ENCODE measurements at regions not wholly inside any gene's neighbourhood (a gene's known extent, or its start where the extent isn't known, plus 50 kb on each side); places are given as distances from the start of the nearest gene placed in this dataset.
"Not testable (repeated sequence)": the region's sequence is repeated elsewhere in the genome, so short reads cannot be mapped to it uniquely, and the experiment has no call there.

DNA sequence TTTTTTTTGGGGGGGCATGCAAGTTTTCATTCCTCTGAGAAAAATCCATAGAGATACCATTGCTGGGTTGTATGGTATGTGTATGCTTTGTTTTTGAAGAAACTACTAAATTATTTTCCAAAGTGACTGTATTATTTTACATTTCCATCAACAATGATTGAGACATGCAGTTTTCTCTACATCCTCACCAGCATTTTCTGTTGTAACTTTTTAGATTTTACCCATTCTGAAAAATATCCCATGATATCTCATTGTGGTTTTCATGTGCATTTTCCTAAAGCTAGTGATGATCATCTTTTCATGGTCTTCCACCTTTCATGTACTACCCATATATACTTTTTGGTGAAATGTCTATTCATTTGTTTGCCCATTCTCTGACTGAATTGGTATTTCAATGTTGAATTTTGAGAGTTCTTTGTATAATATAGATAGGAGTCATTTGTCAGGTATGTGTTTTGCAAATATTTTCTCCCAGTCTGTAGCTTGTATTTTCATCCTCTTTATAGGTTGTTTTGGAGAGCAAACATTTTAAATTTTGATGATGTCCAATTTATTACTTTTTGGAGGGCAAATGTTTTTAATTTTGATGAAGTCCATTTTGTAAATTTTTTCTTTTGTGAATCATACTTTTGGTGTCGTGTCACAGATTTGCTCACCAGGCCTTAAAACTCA lies 827.5 kb upstream of the CITED2 start:
- DNase-seq = no peak

DNA sequence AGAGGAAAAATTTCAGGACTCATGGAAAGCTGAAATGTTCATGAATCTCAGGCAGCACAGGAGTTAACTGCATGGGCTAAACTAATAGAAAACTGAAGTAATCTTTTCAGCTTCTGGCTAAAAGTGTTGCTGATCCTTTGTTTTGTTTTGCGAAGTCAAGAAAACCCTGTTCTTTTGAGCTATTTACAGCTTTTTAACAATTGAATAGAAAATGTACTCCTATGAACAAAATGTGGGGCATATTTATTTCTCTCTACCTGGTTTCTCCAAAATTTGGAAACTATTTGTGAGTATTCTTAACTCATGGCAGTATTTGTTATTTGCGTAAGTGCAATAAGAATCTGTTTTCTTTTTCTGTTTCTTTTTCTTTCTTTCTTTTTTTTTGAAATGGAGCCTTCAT lies 818.8 kb upstream of the CITED2 start:
- DNase-seq = no peak

DNA sequence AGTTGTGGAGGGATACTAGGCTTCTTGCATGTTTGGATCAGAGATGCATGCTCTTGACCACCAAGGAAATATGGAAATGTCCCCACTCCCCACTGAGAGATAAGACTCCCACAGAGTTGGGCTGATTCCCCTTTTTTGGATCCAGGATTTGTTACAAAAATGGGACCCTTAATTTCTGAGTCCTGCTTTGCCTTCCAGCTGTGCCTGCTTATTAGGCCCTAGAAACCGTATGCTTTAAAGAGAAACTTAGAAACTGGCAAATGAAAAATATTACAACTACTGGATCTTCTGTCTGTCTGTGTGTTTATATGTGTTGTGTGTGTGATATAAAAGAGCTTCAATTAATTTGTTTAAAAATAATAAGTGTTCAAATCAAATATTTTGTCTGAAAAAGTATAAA lies 817.6 kb upstream of the CITED2 start:
- no peak for DNase-seq

DNA sequence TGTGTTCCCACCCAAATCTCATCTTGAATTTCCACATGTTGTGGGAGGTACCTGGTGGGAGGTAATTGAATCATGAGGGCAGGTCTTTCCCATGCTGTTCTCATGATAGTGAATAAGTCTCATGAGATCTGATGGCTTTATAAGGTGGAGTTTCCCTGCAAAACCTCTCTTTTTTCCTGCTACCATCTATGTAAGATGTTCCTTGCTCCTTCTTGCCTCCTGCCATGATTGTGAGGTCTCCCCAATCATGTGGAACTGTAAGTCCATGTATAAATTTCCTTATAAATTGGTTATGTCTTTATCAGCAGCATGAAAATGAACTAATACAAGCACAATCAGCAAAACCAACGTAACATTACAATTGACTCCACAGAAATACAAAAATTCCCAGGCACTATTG lies 814.8 kb upstream of the CITED2 start:
- DNase-seq = not testable (repeated sequence)

DNA sequence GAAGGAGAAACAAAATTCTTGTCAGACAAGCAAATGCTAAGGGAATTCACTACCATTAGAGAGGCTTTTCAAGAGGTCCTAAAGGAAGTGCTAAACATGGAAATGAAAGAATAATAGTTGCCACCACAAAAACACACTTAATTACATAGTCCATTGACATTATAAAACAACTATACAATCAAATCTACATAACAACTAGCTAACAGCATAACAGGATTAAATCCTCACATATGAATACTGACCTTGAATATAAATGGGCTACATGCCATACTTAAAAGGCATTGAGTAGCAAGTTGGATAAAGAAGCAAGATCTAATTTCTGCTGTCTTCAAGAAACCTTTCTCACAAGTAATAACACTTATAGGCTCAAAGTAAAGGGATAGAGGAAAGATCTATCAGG lies 811.5 kb upstream of the CITED2 start:
- no peak for DNase-seq

DNA sequence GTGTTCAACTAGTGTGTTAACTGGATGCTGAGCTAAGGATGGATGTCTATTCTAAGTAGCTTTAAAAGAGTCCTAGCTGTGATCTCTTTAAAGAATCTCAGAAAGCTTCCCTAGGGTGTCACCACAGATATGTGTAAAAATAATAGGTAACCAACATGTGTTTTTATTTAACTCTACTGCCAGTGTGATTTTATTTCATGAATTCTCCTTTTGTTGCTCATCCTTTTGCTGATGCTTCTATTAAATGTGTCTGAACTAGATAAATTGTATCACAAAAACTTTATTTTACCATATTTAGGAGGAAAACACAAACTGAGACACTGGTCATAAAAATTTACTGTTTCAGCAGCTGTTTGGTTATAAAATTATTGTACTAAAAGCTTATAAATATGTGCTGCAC lies 809.4 kb upstream of the CITED2 start:
- no peak for DNase-seq

DNA sequence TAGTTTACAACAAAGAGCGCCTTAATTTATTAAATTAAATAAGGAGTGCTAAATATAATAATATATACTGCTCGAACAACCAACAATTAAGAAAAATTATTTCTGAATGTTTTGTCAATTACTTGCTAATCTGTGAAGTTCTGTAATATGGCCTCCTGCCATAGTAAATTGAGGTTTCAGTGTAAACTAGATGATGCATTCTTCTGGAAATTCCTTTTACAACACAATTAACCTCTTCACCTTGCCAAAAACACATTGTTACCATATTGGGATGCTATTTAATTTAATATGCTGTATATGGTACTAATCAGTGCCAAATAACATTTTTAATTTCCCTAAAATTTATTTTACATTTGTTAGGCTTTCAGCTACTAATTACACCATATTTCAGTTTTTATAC lies 808.4 kb upstream of the CITED2 start:
- no peak for DNase-seq

DNA sequence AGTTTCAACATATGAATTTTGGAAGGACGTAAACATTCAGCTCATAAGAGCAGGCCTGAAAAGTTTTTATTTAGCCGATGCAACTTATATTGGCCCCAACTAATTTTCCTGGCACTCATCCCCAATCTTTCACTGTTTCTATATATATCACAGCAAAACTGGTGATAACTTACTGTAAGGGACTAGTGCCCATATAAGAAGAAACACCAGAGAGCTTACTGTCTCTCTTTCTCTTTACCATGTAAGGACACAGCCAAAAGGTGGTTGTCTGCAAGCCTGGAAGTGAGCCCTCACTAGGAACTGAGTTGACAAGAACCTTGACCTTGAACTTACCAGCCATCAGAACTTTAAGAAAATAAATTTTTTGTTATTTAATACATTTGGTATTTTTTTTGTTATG lies 807.4 kb upstream of the CITED2 start:
- DNase-seq = no peak

DNA sequence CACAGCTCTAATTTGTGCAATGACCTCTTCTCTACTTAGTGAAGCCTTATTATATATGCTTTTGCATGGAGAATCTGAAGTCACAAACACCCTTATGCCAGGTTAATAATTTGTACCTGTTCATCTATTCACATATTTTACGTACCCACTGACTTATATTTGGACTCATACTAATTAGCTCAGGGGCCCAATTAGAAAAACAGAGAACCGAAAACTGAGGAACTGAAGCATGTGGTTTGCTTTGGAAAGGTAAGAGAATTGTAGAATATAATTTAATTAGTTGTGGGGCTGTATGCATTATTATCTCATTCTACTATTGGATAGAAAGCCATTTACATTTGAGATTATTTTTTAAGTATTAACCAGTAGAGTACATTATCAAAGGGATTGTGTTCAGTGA lies 805.9 kb upstream of the CITED2 start:
- DNase-seq = no peak

DNA sequence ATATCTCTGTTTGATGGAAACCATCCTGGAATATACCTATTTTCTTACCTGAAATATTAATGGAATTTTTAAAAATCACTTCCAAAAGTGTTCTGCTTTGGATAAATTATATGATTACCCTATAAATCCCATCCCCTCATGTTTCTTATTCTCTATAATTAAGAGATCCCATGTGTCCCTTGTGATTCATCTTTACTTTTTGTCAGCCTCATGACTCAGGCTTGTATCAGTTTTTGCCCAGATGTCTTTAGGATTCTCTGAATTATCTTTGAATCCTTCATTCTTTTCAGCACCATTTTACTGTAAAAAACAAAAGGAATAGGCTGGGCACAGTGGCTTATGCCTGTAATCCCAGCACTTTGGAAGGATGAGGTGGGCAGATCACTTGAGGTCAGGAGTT lies 804.5 kb upstream of the CITED2 start:
- no peak for DNase-seq

DNA sequence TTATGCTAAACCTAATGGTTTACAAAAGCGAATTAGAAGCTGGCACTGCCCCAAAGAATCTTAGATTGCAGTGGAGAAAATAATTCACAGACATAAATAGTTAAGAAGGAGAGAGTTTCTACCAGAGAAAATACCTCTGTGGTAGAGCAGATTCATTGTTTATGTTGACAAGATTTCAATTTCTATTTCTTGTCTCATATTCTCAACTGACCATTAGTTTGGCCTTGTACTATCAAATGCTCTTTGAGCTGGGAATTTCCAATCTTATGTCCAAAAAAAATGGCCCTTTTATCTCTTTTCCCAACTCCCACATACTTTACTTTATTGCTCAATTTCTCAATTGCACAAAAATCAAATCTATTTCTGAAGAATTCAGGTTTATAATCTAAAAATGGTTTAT lies 804.1 kb upstream of the CITED2 start:
- DNase-seq = no peak

DNA sequence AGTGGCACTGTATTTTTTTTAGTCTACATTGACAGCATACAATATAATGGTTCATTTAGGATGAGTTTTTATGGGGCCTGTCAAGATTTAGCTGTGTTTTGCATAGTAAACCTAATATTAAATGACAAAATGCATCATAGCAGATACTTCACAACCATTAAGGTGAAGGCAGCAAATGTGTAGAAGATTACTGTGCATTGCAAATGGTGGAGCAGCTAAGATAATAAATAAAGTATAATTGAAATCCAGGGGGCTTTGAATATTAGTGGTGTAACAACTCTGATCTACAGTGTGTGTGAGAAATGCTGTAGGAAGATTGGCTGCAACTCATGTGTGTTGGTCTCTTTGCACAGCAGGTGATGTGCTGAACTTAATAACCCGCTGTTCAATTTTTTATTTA lies 801.9 kb upstream of the CITED2 start:
- no peak for DNase-seq

DNA sequence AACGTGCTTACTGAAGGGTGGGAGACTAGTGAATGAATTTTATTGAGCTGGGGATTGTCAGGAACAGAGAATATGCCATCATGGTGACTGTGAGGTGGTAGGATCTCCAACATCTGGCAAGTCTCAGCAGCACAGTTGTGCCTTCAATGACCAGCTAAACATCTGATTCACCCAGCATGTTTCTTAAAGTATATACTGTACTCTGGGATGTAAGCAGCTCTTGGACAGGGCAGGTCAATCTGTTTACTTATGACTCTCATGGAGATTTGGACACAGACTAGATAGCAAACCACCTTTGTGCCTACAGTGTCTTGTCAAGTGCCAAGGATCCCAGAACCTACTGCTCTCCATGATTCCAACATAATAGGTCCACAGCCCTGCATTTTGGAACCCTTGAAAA lies 801.0 kb upstream of the CITED2 start:
- DNase-seq = no peak

DNA sequence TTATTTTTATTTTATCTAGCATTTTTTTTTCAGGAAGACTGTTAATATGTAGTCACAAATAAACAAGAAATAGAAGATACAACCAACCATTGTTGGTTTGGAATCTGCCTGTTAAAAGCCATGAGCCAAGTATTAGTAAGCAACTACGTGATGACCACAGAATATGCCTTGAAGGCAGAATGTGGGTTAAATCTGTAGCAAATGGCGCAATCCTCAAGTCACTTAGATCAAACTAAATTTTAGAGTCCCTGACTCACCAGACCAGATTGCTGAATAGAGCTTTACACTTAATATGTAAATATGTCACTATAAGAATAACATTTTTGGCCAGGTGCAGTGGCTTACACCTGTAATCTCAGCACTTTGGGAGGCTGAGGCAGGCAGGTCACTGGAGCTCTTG lies 800.1 kb upstream of the CITED2 start:
- DNase-seq = no peak

DNA sequence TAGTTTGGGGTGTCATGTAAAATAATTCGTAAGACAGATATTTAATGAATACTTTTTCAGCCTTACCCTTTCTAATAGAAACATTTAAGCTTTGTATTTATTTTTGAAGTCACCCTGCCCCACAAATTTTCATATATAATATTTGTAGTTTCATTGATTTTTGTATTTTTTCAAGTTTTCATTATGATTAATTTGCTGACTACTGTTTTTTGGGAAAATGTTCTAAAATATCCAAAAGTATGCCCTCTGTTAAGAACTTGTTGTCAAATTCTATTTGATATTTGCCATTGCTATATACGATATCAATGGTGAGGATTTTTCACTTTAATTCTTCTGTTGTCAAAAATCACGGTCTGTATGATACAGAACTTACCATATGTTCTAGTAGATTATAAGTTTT lies 793.9 kb upstream of the CITED2 start:
- no peak for DNase-seq

DNA sequence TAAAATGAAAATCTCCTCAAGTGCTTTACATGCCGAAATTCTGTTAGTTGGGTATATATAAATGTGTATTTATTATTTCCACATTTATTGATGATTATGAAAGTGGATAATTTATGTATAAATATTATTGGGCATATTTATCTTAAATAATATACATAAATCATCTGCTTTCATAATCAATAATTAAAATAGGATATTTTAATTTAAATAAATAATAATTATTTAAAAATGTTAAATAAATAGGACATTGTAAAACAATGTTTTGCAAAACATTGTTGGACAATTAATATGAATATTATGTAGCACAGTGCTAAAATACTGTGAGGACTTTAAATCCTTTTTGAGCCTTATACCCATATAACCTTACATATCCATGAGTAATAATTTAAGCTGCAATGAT lies 786.5 kb upstream of the CITED2 start:
- no peak for DNase-seq

DNA sequence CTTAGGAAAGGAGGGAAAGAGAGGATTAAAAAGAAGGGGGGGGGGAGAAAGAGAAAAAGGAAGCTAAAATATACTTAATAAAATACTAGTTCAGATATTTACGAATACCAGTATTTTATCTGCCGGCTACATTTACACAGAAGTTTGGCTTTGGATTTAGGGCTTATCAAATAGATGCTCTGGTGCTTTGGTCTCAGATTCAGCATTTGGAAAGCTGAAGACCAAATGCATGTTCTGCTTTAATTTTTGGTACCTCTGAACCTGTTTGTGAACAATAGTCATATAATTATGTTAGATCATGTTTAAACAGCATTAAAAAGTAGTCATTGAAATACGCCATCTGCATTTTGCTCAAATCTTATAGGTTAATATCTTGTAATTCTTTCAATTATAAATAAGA lies 786.0 kb upstream of the CITED2 start:
- DNase-seq = no peak

DNA sequence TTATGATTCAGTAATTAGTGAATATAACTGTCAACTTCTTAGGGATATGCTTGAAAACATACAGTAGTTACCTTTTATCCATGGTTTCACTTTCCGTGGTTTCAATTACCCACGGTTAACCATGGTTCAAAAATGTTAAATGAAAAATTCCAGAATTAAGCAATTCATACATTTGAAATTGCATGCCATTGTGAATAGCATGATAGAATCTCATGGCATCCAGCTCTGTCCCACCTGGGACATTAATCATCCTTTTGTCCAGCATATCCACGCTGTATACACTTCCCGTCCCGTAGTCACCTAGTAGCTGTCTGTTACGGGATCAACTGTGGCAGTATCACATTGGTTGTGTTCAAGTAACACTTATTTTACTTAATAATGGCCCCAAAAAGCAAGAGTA lies 781.7 kb upstream of the CITED2 start:
- DNase-seq = no peak

DNA sequence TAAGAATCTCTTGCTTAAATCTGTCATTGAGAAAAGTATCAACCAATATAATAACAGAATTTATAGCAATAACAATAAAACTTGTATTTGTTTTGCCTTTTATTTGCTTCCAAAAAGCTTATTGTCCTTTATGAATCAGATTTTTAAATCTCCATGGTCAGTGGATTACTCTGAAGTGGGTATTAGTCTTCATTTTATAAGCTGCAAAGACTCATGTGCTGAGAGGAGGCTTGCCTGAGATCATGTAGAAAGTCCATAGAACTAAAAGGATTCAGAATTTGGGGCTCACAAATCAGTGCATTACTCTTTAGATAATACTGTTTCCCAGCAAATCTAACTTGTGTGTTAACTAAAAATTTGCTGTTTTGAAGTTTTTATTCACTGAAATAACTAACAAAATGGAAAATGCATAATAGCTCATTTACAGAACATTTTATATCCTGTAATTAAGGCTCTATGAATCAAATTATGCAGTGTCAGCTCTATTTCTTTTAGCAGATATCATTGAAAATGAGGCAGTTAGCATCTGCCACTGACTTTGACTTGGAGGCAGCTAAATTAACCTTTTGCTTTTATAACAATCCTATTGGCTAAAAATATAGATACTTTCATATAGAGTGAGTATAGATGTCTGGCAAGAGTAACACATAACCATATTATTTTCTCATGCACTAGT lies 781.1 kb upstream of the CITED2 start:
- DNase-seq = no peak

DNA sequence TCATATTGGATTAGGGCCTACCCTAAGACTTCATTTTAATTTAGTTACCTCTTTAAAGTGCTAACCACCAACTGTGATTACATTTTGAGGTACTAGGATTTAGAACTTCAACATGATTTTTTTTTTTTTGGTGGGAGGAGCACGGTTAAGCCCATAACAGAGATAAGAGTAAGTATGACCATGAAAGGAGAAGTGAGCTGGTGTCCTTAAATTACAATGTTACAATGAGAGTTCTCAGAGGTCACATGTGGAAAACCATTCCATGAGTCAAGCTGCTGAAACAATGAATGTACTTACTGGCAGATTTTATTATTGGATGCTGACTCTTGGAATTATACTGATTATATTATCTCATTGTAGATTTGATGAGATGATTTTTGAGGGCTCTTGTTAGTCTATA lies 779.3 kb upstream of the CITED2 start:
- DNase-seq = no peak

DNA sequence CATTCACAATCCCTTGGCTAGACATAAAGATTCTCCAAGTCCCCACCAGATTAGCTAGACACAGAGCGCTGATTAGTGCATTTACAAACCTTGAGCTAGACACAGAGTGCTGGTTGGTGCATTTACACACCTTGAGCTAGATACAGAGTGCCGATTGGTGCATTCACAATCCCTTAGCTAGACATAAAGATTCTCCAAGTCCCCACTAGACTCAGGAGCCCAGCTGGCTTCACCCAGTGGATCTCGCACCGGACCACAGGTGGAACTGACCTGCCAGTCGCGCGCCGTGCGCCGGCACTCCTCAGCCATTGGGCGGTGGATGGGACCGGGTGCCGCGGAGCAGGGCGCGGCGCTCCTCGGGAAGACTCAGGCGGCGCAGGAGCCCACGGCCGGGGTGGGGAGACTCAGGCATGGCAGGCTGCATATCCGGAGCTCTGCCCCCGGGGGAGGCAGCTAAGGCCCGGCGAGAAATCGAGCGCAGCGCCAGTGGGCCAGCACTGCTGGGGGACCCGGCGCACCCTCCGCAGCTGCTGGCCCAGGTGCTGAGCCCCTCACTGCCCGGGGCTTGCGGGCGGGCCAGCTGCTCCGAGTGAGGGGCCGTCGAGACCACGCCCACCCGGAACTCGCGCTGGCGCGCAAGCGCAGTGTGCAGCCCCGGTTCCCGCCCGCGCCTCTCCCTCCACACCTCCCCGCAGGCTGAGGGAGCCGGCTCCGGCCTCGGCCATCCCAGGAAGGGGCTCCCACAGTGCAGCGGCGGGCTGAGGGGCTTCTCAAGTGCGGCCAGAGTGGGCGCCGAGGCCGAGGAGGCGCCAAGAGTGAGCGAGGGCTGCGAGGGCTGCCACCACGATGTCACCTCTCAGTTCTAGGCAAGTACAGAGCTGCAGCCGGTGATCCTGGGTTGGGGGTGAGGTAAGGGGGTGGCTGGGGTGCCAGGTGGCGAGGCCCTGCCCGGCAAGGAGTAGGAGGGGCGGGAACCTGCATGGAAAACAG lies 773.7 kb upstream of the CITED2 start:
- not testable (repeated sequence) for DNase-seq

DNA sequence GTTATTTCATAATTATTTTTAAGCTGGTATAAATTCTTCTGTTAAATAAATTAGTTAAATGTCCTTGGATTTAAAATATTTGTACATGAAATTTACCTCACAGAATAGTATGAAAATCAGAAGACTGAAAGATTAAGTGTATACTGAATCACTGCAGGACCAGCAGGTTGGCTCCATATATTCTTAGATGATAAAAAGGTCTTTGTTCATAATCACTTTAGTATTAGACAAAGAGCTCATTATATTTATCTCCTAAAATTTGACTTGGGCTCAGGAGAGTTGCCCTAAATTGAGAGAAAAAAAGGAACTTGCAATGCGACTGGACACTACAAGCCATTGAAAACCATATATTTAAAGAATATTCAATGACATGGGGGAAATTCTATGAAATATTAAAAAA lies 766.4 kb upstream of the CITED2 start:
- no peak for DNase-seq
